ENCODE measurements at regions not wholly inside any gene's neighbourhood (a gene's known extent, or its start where the extent isn't known, plus 50 kb on each side); places are given as distances from the start of the nearest gene placed in this dataset.

DNA sequence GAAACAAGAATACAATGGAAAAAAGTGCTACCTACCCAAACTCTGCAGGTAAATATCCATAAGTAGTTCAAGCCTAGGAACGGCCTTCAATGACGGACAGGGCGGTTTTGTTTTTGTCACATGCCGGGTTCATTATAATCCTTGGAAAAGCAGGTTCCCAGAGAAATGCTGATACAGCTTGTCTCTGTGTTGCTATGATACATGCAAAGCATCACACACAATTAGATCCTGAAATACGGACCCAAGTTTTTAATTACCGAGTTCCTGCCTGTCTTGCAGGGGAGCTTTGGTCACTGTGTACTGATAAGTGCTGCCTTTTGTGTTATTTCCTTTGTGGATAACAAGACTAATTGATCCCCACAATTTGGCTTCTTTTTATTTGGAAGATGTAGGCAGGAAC is 217.4 kb downstream of the HAPSTR1 start:
- TF ChIP-seq, protein P1, sequence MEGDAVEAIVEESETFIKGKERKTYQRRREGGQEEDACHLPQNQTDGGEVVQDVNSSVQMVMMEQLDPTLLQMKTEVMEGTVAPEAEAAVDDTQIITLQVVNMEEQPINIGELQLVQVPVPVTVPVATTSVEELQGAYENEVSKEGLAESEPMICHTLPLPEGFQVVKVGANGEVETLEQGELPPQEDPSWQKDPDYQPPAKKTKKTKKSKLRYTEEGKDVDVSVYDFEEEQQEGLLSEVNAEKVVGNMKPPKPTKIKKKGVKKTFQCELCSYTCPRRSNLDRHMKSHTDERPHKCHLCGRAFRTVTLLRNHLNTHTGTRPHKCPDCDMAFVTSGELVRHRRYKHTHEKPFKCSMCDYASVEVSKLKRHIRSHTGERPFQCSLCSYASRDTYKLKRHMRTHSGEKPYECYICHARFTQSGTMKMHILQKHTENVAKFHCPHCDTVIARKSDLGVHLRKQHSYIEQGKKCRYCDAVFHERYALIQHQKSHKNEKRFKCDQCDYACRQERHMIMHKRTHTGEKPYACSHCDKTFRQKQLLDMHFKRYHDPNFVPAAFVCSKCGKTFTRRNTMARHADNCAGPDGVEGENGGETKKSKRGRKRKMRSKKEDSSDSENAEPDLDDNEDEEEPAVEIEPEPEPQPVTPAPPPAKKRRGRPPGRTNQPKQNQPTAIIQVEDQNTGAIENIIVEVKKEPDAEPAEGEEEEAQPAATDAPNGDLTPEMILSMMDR (conservative IDR thresholded peaks at IDR 0.05; ENCODE audit: low read depth, low read length): no peak
- no peak for TF ChIP-seq EZH2 (IDR thresholded peaks at IDR 0.05; ENCODE audit: borderline replicate concordance, low read depth, low read length, poor library complexity, severe bottlenecking)
